AML-193 (cell line): ENCODE measurements at regions not wholly inside any gene's neighbourhood (a gene's known extent, or its start where the extent isn't known, plus 50 kb on each side); places are given as distances from the start of the nearest gene placed in this dataset.

ENCODE experiments used
- DNase-seq, 2 experiments: peaks; one replicate each; lab custom pipeline; 2025; lab: John Stamatoyannopoulos, UW

- DNase-seq, result no peak
Measured at GRCh38 chr2:5343785-5344335, 348.3 kb upstream of the SOX11 start.

- DNase-seq, result no peak
Measured at GRCh38 chr2:5352286-5352685, 339.9 kb upstream of the SOX11 start.

- DNase-seq, result no peak
Measured at GRCh38 chr2:5353565-5353964, 338.6 kb upstream of the SOX11 start.

DNA sequence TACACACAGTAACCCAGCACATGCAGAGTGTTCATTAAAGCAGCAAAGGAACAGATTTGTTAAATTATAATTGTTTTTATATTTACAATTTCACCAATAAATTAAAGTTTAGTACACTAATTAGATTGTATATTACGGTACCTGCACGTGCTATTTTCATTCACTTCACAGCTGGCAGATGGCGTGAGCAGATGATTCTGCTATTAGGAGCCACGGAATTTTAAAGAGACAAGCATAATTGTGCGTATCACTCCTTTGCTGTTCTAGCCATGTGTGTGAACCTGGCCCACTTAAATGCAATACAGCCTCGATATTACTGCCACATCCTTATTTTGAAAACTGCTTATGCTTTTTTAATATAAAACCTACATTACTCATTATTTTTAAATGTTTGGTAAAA lies 332.8 kb upstream of the SOX11 start:
- no peak for DNase-seq

DNA sequence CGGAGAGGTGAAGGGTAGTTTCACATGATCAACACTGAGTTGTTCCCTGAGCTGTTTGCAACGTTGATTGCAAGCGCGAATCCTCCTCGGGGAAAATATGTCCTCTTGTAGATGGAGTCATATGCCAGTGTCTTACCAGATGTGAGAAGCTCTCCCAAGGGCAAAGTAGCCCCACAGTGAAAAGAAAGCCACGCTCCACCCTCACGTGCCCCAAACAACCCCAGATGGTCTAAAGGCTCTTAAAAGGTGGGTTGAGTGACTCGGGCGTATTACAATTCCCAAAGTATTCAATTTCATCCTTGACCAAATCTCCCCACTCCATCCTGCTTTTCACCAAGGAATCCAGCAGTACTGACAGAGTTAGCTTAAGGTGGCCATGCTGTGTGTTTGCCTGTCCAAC lies 332.1 kb upstream of the SOX11 start:
- DNase-seq, result no peak

DNA sequence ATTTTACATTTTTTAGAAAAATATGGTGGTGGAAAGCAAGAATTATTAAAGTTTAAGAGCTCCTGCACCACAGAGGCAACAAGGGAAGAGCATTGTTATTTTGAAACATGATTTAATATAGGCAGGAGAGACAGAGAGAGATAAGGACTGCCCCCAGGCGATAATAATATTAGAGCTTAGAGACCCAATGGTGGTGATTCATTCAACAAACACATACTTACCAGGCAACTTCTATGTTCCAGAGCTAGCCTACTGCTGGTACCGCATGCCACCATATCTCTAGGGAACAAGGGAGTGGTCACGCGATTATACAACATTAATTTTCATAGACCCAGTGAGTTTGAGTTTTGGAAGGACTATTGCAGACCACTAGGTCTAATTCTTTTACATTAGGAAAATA lies 327.8 kb upstream of the SOX11 start:
- DNase-seq, result no peak

DNA sequence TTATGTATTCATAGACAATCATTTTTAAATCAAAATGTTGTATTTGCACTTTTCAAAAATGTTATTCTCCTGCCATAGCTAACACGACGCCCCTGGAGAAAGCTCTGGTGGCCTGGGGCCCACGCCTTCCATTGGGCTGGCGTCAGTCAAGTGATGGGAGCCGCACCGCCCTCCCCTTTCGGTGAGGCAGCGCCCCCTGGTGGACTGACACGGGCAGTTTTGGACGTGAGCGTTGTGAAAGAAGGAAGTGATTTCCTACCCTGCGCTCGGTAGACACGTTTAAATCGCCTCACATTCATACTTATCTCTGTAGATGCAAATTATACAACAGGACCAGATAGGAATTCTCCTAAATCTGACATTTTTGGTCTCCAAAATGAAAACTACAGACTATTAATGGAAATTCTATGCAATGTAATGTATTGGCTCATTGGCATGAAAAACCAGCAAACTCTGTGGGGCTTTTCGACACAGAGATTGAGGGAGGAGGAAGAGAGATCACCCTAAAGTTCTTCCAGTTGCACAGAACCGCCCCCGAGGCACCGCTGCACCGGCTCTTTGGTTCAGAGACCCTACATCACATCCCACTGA lies 326.2 kb upstream of the SOX11 start:
- DNase-seq, result peak; percentile 9 to 21

DNA sequence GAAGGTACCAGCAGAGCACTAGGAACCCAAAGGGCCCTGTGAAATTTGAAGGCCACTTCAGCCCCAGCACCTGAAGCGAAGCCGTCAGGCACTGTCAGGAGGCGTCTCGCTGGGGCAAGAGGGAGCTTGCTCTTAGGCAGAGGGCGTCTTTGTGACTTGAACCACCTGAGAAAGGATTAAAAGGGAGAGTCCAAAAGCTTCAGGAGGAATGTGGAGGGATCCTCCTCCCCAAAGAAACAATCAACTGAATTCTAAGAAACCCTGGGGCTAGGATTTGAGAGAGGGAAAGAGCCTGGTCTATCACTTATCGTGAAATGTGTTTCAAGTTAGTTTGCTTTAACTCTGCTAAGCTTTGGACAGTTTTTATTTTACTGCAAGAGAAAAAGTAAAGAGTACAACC lies 324.9 kb upstream of the SOX11 start:
- DNase-seq, result no peak

GRCh38 chr2:5368263-5368662 lies 323.9 kb upstream of the SOX11 start:
- DNase-seq, result no peak

- DNase-seq, result no peak
Measured at GRCh38 chr2:5369510-5369909, 322.7 kb upstream of the SOX11 start.

- no peak for DNase-seq
Measured at GRCh38 chr2:5370158-5370557, 322.0 kb upstream of the SOX11 start.

GRCh38 chr2:5372141-5372540 lies 320.0 kb upstream of the SOX11 start:
- DNase-seq, result no peak

- DNase-seq, result no peak
Measured at GRCh38 chr2:5373200-5373599, 319.0 kb upstream of the SOX11 start.

GRCh38 chr2:5374762-5375161 lies 317.4 kb upstream of the SOX11 start:
- no peak for DNase-seq

GRCh38 chr2:5377323-5377722 lies 314.9 kb upstream of the SOX11 start:
- DNase-seq, result no peak

GRCh38 chr2:5379811-5380210 lies 312.4 kb upstream of the SOX11 start:
- DNase-seq, result no peak

DNA sequence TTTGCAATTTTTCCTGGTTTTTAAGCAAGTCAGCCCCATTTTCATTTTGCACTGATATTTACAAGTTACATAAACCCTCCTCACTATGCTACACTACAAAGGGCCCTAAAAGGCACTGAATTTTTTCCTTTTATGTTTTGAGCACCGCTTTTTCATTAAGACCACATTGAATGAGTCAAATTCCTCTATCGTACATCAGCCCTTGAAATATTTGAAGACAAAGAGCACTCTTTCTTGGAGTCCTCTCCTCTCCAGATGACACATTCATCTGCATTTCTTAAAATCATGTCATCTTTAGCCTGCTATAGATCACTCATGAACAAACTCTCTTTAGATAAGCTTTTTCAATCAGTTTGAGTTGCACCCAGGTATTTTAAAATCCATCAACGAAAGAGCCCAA lies 306.6 kb upstream of the SOX11 start:
- no peak for DNase-seq

GRCh38 chr2:5387406-5387805 lies 304.8 kb upstream of the SOX11 start:
- DNase-seq, result no peak

DNA sequence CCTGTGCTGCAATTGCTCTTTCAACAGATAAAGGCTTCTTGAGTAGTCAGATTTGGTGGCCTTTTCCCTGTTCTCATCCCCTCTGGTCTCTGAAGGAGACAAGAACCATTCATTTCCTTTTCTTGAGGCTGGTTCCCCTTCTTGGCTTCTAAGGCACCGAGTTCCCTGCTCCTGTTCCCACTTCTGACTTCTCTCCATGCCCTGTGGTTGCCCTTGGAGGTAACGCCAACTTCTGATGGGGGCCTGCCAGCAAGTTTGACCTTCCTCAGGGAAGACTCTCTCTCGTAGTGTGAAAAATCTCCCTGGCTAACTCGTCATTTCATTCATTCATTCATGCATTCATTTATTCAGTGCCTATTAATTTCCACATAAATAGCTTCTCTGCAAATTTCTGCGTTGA lies 302.4 kb upstream of the SOX11 start:
- DNase-seq, result no peak

- no peak for DNase-seq
Measured at GRCh38 chr2:5391362-5391761, 300.8 kb upstream of the SOX11 start.

DNA sequence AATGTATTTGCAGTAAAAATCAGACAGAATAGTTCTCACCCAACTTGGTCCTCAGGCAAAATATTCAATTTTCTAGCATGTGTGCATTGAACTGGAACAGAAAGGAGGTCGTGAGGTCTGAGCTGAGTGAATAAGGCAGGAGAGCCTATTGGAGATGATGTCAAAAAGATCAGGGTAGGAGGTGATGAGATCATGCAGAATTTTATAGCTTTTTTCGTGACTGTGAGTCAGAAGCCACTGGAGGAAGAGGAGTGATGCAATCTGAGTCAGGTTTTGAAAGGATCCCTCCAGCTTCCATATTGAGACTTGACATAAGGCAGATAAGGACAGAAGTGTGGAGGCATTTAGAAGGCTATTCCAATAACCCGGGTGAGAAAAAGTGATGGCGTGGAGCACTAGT lies 299.5 kb upstream of the SOX11 start:
- DNase-seq, result no peak

DNA sequence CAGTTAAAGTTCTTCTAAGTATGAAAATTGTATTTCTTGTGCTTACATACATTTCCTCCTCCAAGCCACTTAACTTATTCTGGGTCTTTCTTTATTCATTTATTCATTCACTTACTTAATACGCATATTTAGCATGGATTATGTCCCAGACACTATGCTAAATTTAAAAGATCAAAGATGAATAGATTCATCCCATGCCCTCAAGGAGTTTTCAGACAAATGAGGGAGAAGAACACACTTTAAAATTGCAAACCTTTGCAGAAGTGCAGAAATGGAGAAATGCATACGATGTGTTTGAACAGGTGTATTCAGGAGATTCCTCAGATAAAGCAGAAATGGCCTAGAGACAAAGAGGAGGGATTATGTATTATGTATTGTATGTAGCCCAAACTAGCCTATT lies 298.7 kb upstream of the SOX11 start:
- DNase-seq, result no peak

- DNase-seq, result no peak
Measured at GRCh38 chr2:5394223-5394622, 298.0 kb upstream of the SOX11 start.

GRCh38 chr2:5401115-5401657 lies 291.0 kb upstream of the SOX11 start:
- DNase-seq, result no peak
